Spleen (tissue), 11 donors: ENCODE measurements at regions not wholly inside any gene's neighbourhood (a gene's known extent, or its start where the extent isn't known, plus 50 kb on each side); places are given as distances from the start of the nearest gene placed in this dataset.

ENCODE experiments used
- DNase-seq: peaks from one replicate; pipeline ENCODE4 v3.0.0-alpha.2; 2020
- H3K27ac ChIP-seq, 8 donors: fragments of 200-600 bp; sonication (generic) in 7 of 8; 1 replicate in 4 of 8; 2 replicates in 4 of 8; pipeline versions ENCODE4 v1.5.0 to v1.8.0; 2016 to 2021; ENCODE audit warnings: inconsistent platforms in 4 of 8, mild to moderate bottlenecking in 4 of 8, moderate library complexity in 1 of 8
- H3K27me3 ChIP-seq, 7 donors: fragments of 200-600 bp; sonication (generic) in 6 of 7; replicated peaks in 1 of 7; 1 replicate in 4 of 7; 2 replicates in 3 of 7; pipeline versions ENCODE4 v1.5.0 to v1.8.0; 2016 to 2021; ENCODE audit warnings: inconsistent platforms in 3 of 7, mild to moderate bottlenecking in 1 of 7
- H3K36me3 ChIP-seq, 6 donors: fragments of 200-600 bp; sonication (generic) in 5 of 6; 1 replicate in 4 of 6; 2 replicates in 2 of 6; pipeline versions ENCODE4 v1.5.0 to v1.8.0; 2016 to 2021; ENCODE audit warnings: inconsistent platforms in 2 of 6
- H3K4me1 ChIP-seq, 6 donors: fragments of 200-600 bp; sonication (generic) in 5 of 6; 1 replicate in 3 of 6; 2 replicates in 3 of 6; pipeline versions ENCODE4 v1.5.0 to v1.8.0; 2016 to 2021; ENCODE audit warnings: inconsistent platforms in 3 of 6
- H3K4me3 ChIP-seq, 8 donors: fragments of 200-600 bp; sonication (generic) in 7 of 8; 1 replicate in 4 of 8; 2 replicates in 4 of 8; pipeline versions ENCODE4 v1.5.0 to v1.8.0; 2016 to 2021; ENCODE audit warnings: inconsistent platforms in 4 of 8, mild to moderate bottlenecking in 4 of 8, moderate library complexity in 2 of 8
- H3K9me3 ChIP-seq, 8 donors: fragments of 200-600 bp; sonication (generic) in 7 of 8; 1 replicate in 4 of 8; 2 replicates in 4 of 8; pipeline versions ENCODE4 v1.5.0 to v1.8.0; 2016 to 2021; ENCODE audit warnings: inconsistent platforms in 4 of 8
- POLR2A ChIP-seq, 3 donors: fragments of 450-650 bp; IDR thresholded peaks; one replicate each; pipeline ENCODE4 v1.5.1; 2017; ENCODE audit warnings: antibody characterized with exemption in 3 of 3, mild to moderate bottlenecking in 1 of 3
- POLR2AphosphoS5 ChIP-seq, 3 donors: sonication (generic); formaldehyde crosslinking; IDR thresholded peaks; one replicate each; pipeline ENCODE4 v1.5.1; 2017; ENCODE audit warnings: antibody characterized with exemption in 3 of 3
- WGBS, 5 donors: extraction: QIAGEN DNeasy Blood & Tissue Kit in 3 of 5; methylation state at CpG; one replicate each; pipeline versions ENCODE4 v1.1.5 to v1.1.7; 2013 to 2018; 5-methylcytosine and 5-hydroxymethylcytosine counted together
- intact Hi-C: fragments of 100-400 bp; cut with DNase I; formaldehyde crosslinking; loops from one replicate; pipeline ENCODE4 v1.15.0; 2023; ENCODE audit warnings: low total_unique reads
- TF ChIP-seq, protein P1 (sequence below), 11 experiments: fragments of 200-600 bp in 7 of 11; fragments of 450-650 bp in 4 of 11; sonication (generic) in 4 of 11; IDR thresholded peaks in 8 of 11; conservative IDR thresholded peaks in 3 of 11; 1 replicate in 7 of 11; 2 replicates in 4 of 11; pipeline versions ENCODE4 v1.4.0 to v1.8.0; 2016 to 2021; ENCODE audit warnings: antibody characterized with exemption in 11 of 11, inconsistent platforms in 4 of 11, mild to moderate bottlenecking in 1 of 11
- donor health status: healthy with polysubstance abuse.
- donor health status: DM: no; HTN: no; CAD: no; lungs with moderate emphysema.
- donor health status: DM: no; HTN: no; CAD: no.
- donor health status: Bipolar disorder and iron deficiency.
- donor health status: healthy.
- donor health status: DM: no; HTN: no; CAD: no.
- donor health status: DM: yes; HTN: yes; CAD: no.

DNA sequence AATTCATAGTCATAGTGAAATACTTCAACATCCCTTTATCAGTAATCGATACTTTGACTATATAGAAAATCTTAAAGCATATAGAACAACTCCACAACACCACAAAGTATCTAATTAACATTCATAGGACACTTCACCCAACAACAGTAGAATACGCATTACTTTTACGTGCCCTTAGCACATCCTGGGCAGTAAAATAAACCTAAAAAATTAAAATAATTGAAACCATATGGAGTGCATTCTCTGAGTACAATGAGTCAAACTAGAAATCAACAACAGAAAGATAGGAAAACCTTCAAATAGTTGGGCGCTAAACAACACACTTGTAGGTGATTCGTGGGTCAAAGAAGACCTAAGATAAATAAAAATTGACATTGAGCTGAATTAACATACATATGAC lies 442.9 kb downstream of the SUCLG1 start:
- Histone ChIP-seq H3K27ac (no peak overlapping the region), H3K9me3 (no peaks in the 10 kb centered on the region), H3K27me3 (no peaks in the 10 kb centered on the region), H3K36me3 (no peaks in the 10 kb centered on the region), H3K4me3 (no peak overlapping the region), H3K4me1 (no peaks in the 10 kb centered on the region)
- TF ChIP-seq, protein P1, sequence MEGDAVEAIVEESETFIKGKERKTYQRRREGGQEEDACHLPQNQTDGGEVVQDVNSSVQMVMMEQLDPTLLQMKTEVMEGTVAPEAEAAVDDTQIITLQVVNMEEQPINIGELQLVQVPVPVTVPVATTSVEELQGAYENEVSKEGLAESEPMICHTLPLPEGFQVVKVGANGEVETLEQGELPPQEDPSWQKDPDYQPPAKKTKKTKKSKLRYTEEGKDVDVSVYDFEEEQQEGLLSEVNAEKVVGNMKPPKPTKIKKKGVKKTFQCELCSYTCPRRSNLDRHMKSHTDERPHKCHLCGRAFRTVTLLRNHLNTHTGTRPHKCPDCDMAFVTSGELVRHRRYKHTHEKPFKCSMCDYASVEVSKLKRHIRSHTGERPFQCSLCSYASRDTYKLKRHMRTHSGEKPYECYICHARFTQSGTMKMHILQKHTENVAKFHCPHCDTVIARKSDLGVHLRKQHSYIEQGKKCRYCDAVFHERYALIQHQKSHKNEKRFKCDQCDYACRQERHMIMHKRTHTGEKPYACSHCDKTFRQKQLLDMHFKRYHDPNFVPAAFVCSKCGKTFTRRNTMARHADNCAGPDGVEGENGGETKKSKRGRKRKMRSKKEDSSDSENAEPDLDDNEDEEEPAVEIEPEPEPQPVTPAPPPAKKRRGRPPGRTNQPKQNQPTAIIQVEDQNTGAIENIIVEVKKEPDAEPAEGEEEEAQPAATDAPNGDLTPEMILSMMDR (IDR thresholded peaks at IDR 0.05 in 8 of 11, conservative IDR thresholded peaks at IDR 0.05 in 3 of 11) = no peak
- TF ChIP-seq POLR2AphosphoS5 (IDR thresholded peaks at IDR 0.05) (no peak), POLR2A (IDR thresholded peaks at IDR 0.05) (no peak)
- 77 to 92% (median 86%) methylated on average over 5 of the region's 5 CpGs for WGBS, 5 donors
- DNase-seq = no peak
- intact Hi-C loops = no loop called here

GRCh38 chr2:83997889-83998288 lies 461.2 kb downstream of the SUCLG1 start:
- intact Hi-C loops = no loop called here
- 86 to 95% (median 91%) methylated on average over 2 of the region's 2 CpGs for WGBS, 5 donors
- no peaks in the 10 kb centered on the region for H3K36me3 ChIP-seq
- H3K9me3 ChIP-seq = peaks cover 0 to 5% (median 0%) of the 10 kb centered on the region in 8 donors
- H3K27ac ChIP-seq = no peak overlapping the region
- no peaks in the 10 kb centered on the region for H3K4me1 ChIP-seq
- no peak overlapping the region for H3K4me3 ChIP-seq
- DNase-seq = no peak
- TF ChIP-seq POLR2A (IDR thresholded peaks at IDR 0.05) (no peak), POLR2AphosphoS5 (IDR thresholded peaks at IDR 0.05) (no peak)
- TF ChIP-seq, protein P1 (IDR thresholded peaks at IDR 0.05 in 8 of 11, conservative IDR thresholded peaks at IDR 0.05 in 3 of 11) = no peak
- H3K27me3 ChIP-seq = no peaks in the 10 kb centered on the region

GRCh38 chr2:83994633-83995179 lies 464.4 kb downstream of the SUCLG1 start:
- intact Hi-C loops = no loop called here
- no peaks in the 10 kb centered on the region for H3K27me3 ChIP-seq
- H3K27ac ChIP-seq = no peak overlapping the region
- 64 to 82% (median 77%) methylated on average over 2 of the region's 2 CpGs for WGBS, 5 donors
- H3K4me3 ChIP-seq = no peak overlapping the region
- TF ChIP-seq, protein P1 (IDR thresholded peaks at IDR 0.05 in 8 of 11, conservative IDR thresholded peaks at IDR 0.05 in 3 of 11) = no peak
- TF ChIP-seq POLR2AphosphoS5 (IDR thresholded peaks at IDR 0.05) (no peak), POLR2A (IDR thresholded peaks at IDR 0.05) (no peak)
- H3K9me3 ChIP-seq = peaks cover 0 to 7% (median 0%) of the 10 kb centered on the region in 8 donors
- no peaks in the 10 kb centered on the region for H3K36me3 ChIP-seq
- DNase-seq = no peak
- H3K4me1 ChIP-seq = no peaks in the 10 kb centered on the region

- intact Hi-C loops = no loop called here
- Histone ChIP-seq H3K4me1 (no peaks in the 10 kb centered on the region), H3K36me3 (no peaks in the 10 kb centered on the region), H3K4me3 (no peak overlapping the region), H3K27me3 (no peaks in the 10 kb centered on the region), H3K9me3 (peaks cover 0 to 13% (median 3%) of the 10 kb centered on the region in 8 donors), H3K27ac (no peak overlapping the region)
- WGBS, 5 donors = 29 to 76% (median 66%) methylated on average over 1 of the region's 1 CpG
- DNase-seq = no peak
- TF ChIP-seq POLR2AphosphoS5 (IDR thresholded peaks at IDR 0.05) = no peak
- TF ChIP-seq, protein P1 (IDR thresholded peaks at IDR 0.05 in 8 of 11, conservative IDR thresholded peaks at IDR 0.05 in 3 of 11) = no peak
- TF ChIP-seq POLR2A (IDR thresholded peaks at IDR 0.05) = no peak
Observed at GRCh38 chr2:83993873-83994632, 465.0 kb downstream of the SUCLG1 start.
